Right cardiac atrium (tissue), 5 donors: ENCODE measurements at regions not wholly inside any gene's neighbourhood (a gene's known extent, or its start where the extent isn't known, plus 50 kb on each side); places are given as distances from the start of the nearest gene placed in this dataset.

Source experiments
- ATAC-seq, 2 donors: fragments of 200-7000 bp; cut with Tn5 transposase; one replicate each; pipeline versions ENCODE4 v1.8.0 to v1.9.1; 2020; ENCODE audit warnings: moderate library complexity in 2 of 2, mild to moderate bottlenecking in 1 of 2
- DNase-seq, 3 donors: peaks; one replicate each; pipeline ENCODE4 v3.0.0-alpha.2; 2020
- H3K27ac ChIP-seq: one replicate; pipeline ENCODE4 v1.5.1; 2013; ENCODE audit warnings: mild to moderate bottlenecking, low read length, control low read depth, moderate library complexity
- H3K27me3 ChIP-seq: one replicate; pipeline ENCODE4 v1.6.1; 2013; ENCODE audit not compliant: control insufficient read depth, insufficient read depth
- H3K4me1 ChIP-seq: one replicate; pipeline ENCODE4 v1.6.1; 2013; ENCODE audit warnings: low read length; ENCODE audit not compliant: control insufficient read depth, insufficient read depth
- H3K4me3 ChIP-seq: one replicate; pipeline ENCODE4 v1.5.1; 2013; ENCODE audit warnings: low read length, control low read depth
- H3K9me3 ChIP-seq: one replicate; pipeline ENCODE4 v1.6.1; 2013; ENCODE audit warnings: low read length; ENCODE audit not compliant: control insufficient read depth
- WGBS: extraction: QIAGEN DNeasy Blood & Tissue Kit; methylation state at CpG from one replicate; pipeline ENCODE4 v1.1.7; 2013; 5-methylcytosine and 5-hydroxymethylcytosine counted together
- intact Hi-C, 4 donors: fragments of 100-400 bp; cut with DNase I; formaldehyde crosslinking; loops; one replicate each; pipeline versions ENCODE4 v1.11.0 to v1.14.0; 2022 to 2023
- donor health status: healthy with polysubstance abuse.
- donor health status: DM: no; HTN: yes; CAD: no.
- donor health status: DM: no; HTN: no; CAD: no.
- donor health status: DM: no; HTN: yes; CAD: no; lungs with severe emphysema.
- donor health status: DM: yes; HTN: yes; CAD: no.

- Histone ChIP-seq H3K9me3 (no peaks in the 10 kb centered on the region), H3K27me3 (no peaks in the 10 kb centered on the region), H3K27ac (no peak overlapping the region), H3K4me3 (no peak overlapping the region), H3K4me1 (no peaks in the 10 kb centered on the region)
- WGBS: 79% methylated on average over 11 of the region's 11 CpGs
- intact Hi-C loops: no loop called here
- ATAC-seq (no peak), DNase-seq (no peak)
These were observed 1328.7 kb downstream of the TBC1D22A start for GRCh38 chr22:48091060-48091650.

GRCh38 chr22:48090332-48090672 is 1327.9 kb downstream of the TBC1D22A start:
- Histone ChIP-seq H3K27me3 (no peaks in the 10 kb centered on the region), H3K27ac (no peak overlapping the region), H3K9me3 (no peaks in the 10 kb centered on the region), H3K4me1 (no peaks in the 10 kb centered on the region), H3K4me3 (no peak overlapping the region)
- WGBS: 32% methylated on average over 7 of the region's 7 CpGs
- ATAC-seq (no peak), DNase-seq (no peak)
- intact Hi-C loops: no loop called here

- intact Hi-C loops: no loop called here
- DNase-seq (peak; percentile 58 to 76 (median 72)), ATAC-seq (peak; percentile 84 to 87)
- Histone ChIP-seq H3K4me1 (no peaks in the 10 kb centered on the region), H3K27ac (no peak overlapping the region), H3K9me3 (no peaks in the 10 kb centered on the region), H3K27me3 (no peaks in the 10 kb centered on the region), H3K4me3 (no peak overlapping the region)
- 38% methylated on average over 19 of the region's 19 CpGs for WGBS
These were observed 1327.3 kb downstream of the TBC1D22A start for GRCh38 chr22:48089601-48090331.

- intact Hi-C loops: no loop called here
- Histone ChIP-seq H3K27ac (no peak overlapping the region), H3K4me1 (no peaks in the 10 kb centered on the region), H3K27me3 (no peaks in the 10 kb centered on the region), H3K9me3 (no peaks in the 10 kb centered on the region), H3K4me3 (no peak overlapping the region)
- DNase-seq (no peak), ATAC-seq (no peak)
- 87% methylated on average over 8 of the region's 8 CpGs for WGBS
These were observed 1326.6 kb downstream of the TBC1D22A start for GRCh38 chr22:48088926-48089536.

GRCh38 chr22:48088251-48088650 is 1325.8 kb downstream of the TBC1D22A start:
- H3K27me3 ChIP-seq: no peaks in the 10 kb centered on the region

GRCh38 chr22:48085901-48086645 is 1323.6 kb downstream of the TBC1D22A start:
- Histone ChIP-seq H3K9me3 (no peaks in the 10 kb centered on the region), H3K4me3 (no peak overlapping the region), H3K4me1 (no peaks in the 10 kb centered on the region), H3K27ac (no peak overlapping the region), H3K27me3 (no peaks in the 10 kb centered on the region)
- no peak for DNase-seq
- no peak for ATAC-seq
- WGBS: 59% methylated on average over 8 of the region's 8 CpGs
- intact Hi-C loops: no loop called here

More at GRCh38 chr22:48088251-48088650, 1325.8 kb downstream of the TBC1D22A start:
- ATAC-seq (no peak), DNase-seq (no peak)
- Histone ChIP-seq H3K9me3 (no peaks in the 10 kb centered on the region), H3K27ac (no peak overlapping the region), H3K4me3 (no peak overlapping the region), H3K4me1 (no peaks in the 10 kb centered on the region)
- 84% methylated on average over 5 of the region's 5 CpGs for WGBS
- intact Hi-C loops: no loop called here

- no peak for DNase-seq
- Histone ChIP-seq H3K4me1 (no peaks in the 10 kb centered on the region), H3K27me3 (no peaks in the 10 kb centered on the region), H3K9me3 (no peaks in the 10 kb centered on the region), H3K4me3 (no peak overlapping the region), H3K27ac (no peak overlapping the region)
- intact Hi-C loops: no loop called here
- 71% methylated on average over 11 of the region's 11 CpGs for WGBS
- no peak for ATAC-seq
These were observed 1322.2 kb downstream of the TBC1D22A start for GRCh38 chr22:48084729-48085050.

GRCh38 chr22:48084041-48084728 is 1321.7 kb downstream of the TBC1D22A start:
- no peaks in the 10 kb centered on the region for H3K27me3 ChIP-seq
- ATAC-seq (no peak), DNase-seq (no peak)
- no peaks in the 10 kb centered on the region for H3K9me3 ChIP-seq
- H3K27ac ChIP-seq: no peak overlapping the region
- H3K4me3 ChIP-seq: no peak overlapping the region
- no peaks in the 10 kb centered on the region for H3K4me1 ChIP-seq
- 50% methylated on average over 13 of the region's 13 CpGs for WGBS
- intact Hi-C loops: no loop called here

GRCh38 chr22:48083502-48083901 is 1321.1 kb downstream of the TBC1D22A start:
- H3K4me1 ChIP-seq: no peaks in the 10 kb centered on the region
- intact Hi-C loops: no loop called here
- WGBS: 67% methylated on average over 10 of the region's 10 CpGs

GRCh38 chr22:48082284-48082683 is 1319.8 kb downstream of the TBC1D22A start:
- no peaks in the 10 kb centered on the region for H3K27me3 ChIP-seq
- DNase-seq (no peak), ATAC-seq (no peak)
- WGBS: 65% methylated on average over 6 of the region's 6 CpGs
- no peak overlapping the region for H3K4me3 ChIP-seq
- intact Hi-C loops: no loop called here
- no peaks in the 10 kb centered on the region for H3K9me3 ChIP-seq
- no peaks in the 10 kb centered on the region for H3K4me1 ChIP-seq
- H3K27ac ChIP-seq: no peak overlapping the region

More at GRCh38 chr22:48083502-48083901, 1321.1 kb downstream of the TBC1D22A start:
- Histone ChIP-seq H3K9me3 (no peaks in the 10 kb centered on the region), H3K27ac (no peak overlapping the region), H3K4me3 (no peak overlapping the region), H3K27me3 (no peaks in the 10 kb centered on the region)
- DNase-seq (no peak), ATAC-seq (no peak)

- ATAC-seq: no peak
- intact Hi-C loops: no loop called here
- no peak for DNase-seq
- Histone ChIP-seq H3K9me3 (no peaks in the 10 kb centered on the region), H3K4me3 (no peak overlapping the region), H3K27me3 (no peaks in the 10 kb centered on the region), H3K27ac (no peak overlapping the region), H3K4me1 (no peaks in the 10 kb centered on the region)
- 79% methylated on average over 16 of the region's 16 CpGs for WGBS
These were observed 1318.8 kb downstream of the TBC1D22A start for GRCh38 chr22:48081281-48081680.
